ENCODE measurements at regions not wholly inside any gene's neighbourhood (a gene's known extent, or its start where the extent isn't known, plus 50 kb on each side); places are given as distances from the start of the nearest gene placed in this dataset.

DNA sequence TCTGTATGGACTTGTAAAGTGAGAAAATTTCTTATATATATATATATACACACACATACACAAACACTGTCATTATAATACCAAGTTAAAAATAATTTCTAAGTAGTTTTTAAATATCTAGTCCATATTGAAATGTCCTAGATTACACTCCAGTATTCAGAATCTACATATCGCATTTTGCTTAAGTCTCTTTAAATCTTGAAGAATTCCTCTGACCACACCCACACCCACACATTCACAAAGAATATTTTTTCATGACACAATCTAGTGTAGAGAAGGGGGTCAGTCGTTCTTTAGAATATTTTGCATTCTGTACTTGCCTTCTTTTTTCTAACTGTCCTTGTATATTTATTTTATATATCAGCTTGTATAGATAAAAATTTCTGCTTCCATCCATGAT lies 509.7 kb downstream of the CCDC85A start:
- TF ChIP-seq POLR2A (IDR thresholded peaks at IDR 0.05; ENCODE audit: low read length) (no peak), GATA1 (IDR thresholded peaks at IDR 0.05; ENCODE audit: low read depth, low read length) (no peak)

All from erythroblast (primary cell).